ENCODE measurements at regions not wholly inside any gene's neighbourhood (a gene's known extent, or its start where the extent isn't known, plus 50 kb on each side); places are given as distances from the start of the nearest gene placed in this dataset.

- DNase-seq, result no peak
These were observed 316.8 kb upstream of the GBE1 start for GRCh38 chr3:82078246-82078645.

DNA sequence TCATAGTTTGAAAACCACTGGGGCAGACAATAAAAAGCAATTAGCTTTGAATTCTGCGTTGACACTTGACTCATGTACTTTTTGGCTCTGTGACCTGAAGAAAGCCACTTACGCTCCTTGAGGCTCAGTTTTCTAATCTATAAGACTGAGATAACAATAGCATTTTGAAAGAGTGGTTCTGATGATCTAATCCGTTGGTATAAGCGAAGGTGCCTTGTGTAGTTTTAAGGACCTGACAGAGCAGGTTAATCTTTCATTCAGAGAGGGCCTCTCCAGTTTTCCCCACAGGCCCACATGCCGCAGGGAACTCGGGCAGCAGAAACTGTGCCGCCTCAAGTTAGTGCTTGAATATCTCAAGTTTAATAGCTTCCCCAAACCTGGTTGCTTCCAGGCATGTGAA lies 306.0 kb upstream of the GBE1 start:
- no peak for DNase-seq

GRCh38 chr3:82058809-82059208 lies 297.4 kb upstream of the GBE1 start:
- DNase-seq, result no peak

- no peak for DNase-seq
These were observed 294.3 kb upstream of the GBE1 start for GRCh38 chr3:82055792-82056191.

- DNase-seq, result no peak
These were observed 293.4 kb upstream of the GBE1 start for GRCh38 chr3:82054849-82055248.

DNA sequence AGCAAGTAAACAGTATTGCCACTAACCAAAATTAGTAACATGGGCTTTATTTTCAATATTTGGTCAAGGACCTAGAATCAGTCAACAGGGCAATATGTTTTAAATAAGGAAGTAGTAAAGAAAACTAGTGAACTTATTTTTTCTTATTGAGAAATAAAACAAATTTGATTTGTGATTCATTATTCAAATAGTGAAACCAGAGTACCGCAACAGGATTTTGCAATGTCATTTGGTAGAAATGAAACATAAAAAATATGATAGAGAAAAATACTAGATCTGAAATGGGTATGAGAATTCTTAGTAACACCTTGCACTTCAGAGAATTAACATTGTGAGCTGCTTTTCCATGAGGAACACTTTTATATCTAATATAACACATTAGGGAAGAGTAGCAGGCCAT lies 291.8 kb upstream of the GBE1 start:
- no peak for DNase-seq

DNA sequence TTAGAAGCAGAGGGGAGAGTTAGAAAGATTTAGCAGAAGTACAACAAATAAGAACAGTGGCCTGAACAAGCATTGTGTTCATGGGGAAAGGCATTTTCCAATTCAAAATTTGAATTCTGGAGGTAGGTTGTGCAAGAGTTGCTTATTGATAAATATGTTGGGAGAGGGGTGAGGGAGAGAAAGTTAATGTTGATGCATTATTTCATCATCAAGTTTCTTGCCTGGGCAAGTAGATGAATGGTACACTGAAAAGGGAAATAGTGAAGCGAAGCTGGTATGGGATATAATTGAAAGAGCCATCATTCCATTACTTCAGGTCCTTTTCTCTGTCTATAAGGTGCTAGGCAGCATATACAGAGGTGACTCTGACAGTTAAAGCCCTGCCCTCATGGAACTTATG lies 288.9 kb upstream of the GBE1 start:
- no peak for DNase-seq

- no peak for DNase-seq
These were observed 287.3 kb upstream of the GBE1 start for GRCh38 chr3:82048711-82049110.

DNA sequence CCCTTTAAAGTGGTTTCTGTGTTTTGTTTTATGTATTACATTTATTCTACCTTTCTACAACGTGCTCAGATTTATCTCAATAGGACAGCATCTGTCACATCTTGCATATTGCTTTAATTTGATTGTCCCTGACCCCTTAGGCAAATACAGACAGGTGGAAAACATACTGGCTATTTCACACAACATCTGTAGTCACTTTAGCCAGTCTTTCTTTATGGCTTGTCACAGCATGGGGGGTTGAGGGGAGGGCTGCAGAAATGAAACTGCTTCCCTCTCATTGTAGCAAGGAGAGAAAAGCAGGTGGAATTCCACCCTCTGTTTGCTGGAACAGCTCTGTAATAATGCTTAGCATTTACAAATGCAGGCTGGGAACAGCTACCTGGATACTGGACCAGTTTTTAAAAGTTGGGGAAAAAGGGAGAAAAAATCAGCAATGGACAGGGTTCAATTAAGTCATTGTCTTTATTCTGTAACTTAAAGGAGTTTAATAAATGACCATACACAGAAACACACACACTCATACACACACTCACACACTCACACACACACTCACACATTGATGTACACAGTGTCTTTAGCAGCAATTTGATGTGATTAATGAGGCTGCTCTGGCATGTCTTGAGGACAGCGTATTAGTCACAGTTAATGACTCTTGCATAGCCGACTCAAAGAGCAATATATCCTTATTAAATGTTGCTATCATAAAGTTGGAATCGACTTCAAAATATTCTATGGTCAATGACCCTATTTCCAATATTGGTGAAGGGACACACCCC lies 283.7 kb upstream of the GBE1 start:
- DNase-seq, result no peak

DNA sequence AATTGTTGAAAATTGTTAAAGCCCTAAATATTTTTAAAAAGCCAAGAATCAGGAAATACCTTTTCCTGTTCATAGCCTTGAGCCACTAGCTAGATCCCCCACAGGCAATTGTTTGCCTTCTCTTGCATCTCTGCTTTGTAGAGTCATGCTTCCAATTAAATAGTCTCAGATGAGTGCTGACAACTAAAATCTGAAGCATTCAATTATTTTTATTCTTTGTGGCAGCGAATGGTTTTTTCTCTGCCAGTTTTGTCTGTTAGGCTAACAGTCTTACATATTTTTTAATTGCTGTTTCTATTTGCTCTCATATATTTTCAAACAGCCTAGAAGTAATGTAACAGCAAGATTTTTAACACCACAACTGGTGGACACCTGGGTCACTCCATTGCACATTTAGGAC lies 277.1 kb upstream of the GBE1 start:
- no peak for DNase-seq

DNA sequence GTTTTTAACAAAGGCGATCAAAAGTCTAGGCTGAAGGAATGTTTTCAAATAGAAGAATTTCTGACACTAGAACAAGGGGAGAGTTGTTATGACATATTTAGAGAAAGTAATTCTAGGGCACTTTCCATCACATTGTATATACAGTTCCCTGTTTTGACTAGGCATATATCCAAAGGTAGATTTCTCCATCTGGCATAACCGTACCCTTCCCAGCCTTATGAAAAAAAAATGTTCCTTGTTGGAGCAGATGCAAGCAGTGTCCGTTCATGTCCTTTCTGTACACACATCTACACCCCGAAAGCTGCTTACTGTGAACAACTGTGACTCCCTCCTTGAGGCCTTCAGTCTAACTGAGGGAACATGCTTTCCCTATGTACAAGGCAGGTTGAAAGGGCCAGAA lies 271.7 kb upstream of the GBE1 start:
- DNase-seq, result no peak

DNA sequence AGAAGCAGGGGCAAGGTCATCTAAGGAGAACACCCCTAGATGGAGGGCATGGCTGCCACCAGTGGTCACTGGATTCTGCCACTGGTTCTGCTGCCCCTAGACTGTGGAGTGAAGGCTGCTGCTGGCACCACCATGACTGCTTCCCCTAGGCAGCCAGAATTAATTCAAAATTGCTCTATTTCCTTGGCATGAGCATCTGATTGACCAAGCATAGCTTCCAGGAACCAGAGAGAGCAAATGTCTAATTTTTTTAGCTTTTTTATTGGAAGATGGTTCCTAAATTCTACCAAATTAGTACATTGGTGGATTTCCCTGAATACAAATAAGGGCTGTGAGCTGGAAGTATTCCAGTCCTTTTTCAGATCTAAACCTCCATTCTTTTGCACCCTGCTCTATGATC lies 270.2 kb upstream of the GBE1 start:
- no peak for DNase-seq

DNA sequence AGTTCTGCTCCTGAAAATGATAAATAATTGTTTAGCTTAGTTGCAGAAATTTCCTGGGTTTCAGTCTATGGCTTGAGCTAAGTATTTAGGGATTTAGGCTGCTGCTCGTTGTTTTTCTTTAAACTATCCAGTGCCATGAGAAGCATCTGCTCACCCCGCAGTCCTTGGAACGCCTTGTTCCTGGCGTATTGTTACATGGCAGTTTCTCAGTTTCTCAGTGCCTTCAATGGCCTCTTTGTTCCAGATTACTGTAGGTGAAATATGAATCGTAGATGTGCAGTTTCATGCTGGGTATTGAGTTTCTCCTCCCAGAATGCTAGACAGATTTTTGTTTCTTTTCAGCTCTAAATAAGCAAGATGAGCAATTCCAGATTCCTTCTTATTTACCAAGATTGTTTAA lies 269.5 kb upstream of the GBE1 start:
- no peak for DNase-seq

DNA sequence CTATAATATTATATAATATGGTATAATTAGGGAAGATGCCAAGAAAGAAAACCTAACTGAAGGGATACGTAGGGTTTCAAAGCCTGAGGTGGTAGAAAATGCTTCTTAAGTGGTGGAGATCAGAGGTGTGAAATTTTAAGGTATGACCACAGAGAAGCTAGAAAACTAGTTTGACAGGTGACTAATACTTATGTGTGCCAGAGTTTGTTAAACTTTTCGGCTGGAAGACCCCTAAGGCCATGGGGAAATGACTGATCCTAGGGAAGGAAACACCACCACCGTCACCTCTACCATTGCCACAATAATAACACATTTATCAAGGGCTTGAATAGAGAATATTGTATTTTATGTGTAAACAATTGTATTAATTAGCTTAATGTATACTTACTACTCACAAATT lies 261.4 kb upstream of the GBE1 start:
- DNase-seq, result no peak

DNA sequence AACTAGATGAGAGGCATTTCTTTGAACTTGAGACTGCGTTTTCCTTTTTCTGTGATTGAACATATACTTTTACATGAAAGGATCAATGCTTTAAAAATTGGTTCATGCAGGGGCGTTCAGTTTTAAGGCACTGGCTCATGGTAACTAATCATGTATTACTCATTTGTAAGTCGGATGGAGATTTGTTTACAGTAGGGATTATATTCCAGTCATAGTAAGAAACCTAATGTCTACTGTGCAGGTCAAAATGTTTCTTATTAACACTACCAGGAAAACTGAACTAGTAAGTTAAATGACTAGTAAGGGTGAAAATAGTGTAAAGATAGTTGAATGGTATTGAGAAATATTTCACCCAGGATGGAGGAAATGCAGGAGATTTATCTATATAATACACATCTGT lies 258.8 kb upstream of the GBE1 start:
- DNase-seq, result no peak

GRCh38 chr3:82015241-82015640 lies 253.8 kb upstream of the GBE1 start:
- no peak for DNase-seq

GRCh38 chr3:82012775-82013174 lies 251.3 kb upstream of the GBE1 start:
- DNase-seq, result no peak

- DNase-seq, result no peak
These were observed 249.9 kb upstream of the GBE1 start for GRCh38 chr3:82011336-82011735.

- DNase-seq, result no peak
These were observed 243.8 kb upstream of the GBE1 start for GRCh38 chr3:82005266-82005665.

GRCh38 chr3:82004266-82004665 lies 242.8 kb upstream of the GBE1 start:
- DNase-seq, result no peak

- DNase-seq, result no peak
These were observed 241.7 kb upstream of the GBE1 start for GRCh38 chr3:82002986-82003642.

GRCh38 chr3:82002491-82002890 lies 241.0 kb upstream of the GBE1 start:
- DNase-seq, result no peak

- no peak for DNase-seq
These were observed 240.0 kb upstream of the GBE1 start for GRCh38 chr3:82001276-82001923.

GRCh38 chr3:82000773-82001172 lies 239.3 kb upstream of the GBE1 start:
- DNase-seq, result no peak
